Vagina (tissue), 2 donors: ENCODE measurements at regions not wholly inside any gene's neighbourhood (a gene's known extent, or its start where the extent isn't known, plus 50 kb on each side); places are given as distances from the start of the nearest gene placed in this dataset.

Experiments
- DNase-seq, 2 donors: peaks; one replicate each; pipeline ENCODE4 v3.0.0-alpha.2; 2017; ENCODE audit errors: extremely low spot score in 2 of 2
- H3K27ac ChIP-seq: fragments of 200-600 bp; sonication (generic); one replicate; pipeline ENCODE4 v1.5.1; 2019
- H3K27me3 ChIP-seq: fragments of 200-600 bp; sonication (generic); one replicate; pipeline ENCODE4 v1.5.1; 2019
- H3K36me3 ChIP-seq, 2 donors: fragments of 200-600 bp; sonication (generic); one replicate each; pipeline ENCODE4 v1.5.1; 2017 to 2019
- H3K4me1 ChIP-seq: fragments of 200-600 bp; sonication (generic); one replicate; pipeline ENCODE4 v1.5.1; 2019
- H3K4me3 ChIP-seq, 2 donors: fragments of 200-600 bp; sonication (generic); 1 replicate in 1 of 2; 2 replicates in 1 of 2; pipeline ENCODE4 v1.5.1; 2016 to 2019
- H3K9me3 ChIP-seq: fragments of 200-600 bp; sonication (generic); one replicate; pipeline ENCODE4 v1.5.1; 2019
- CTCF ChIP-seq, 3 experiments: fragments of 450-650 bp in 2 of 3; fragments of 200-600 bp in 1 of 3; sonication (generic) in 1 of 3; IDR thresholded peaks; one replicate each; pipeline ENCODE4 v1.5.1; 2017 to 2019; ENCODE audit warnings: antibody characterized with exemption in 3 of 3, mild to moderate bottlenecking in 2 of 3, moderate library complexity in 2 of 3
- POLR2A ChIP-seq, 2 donors: fragments of 450-650 bp; IDR thresholded peaks; one replicate each; pipeline ENCODE4 v1.6.1; 2017; ENCODE audit warnings: antibody characterized with exemption in 2 of 2, mild to moderate bottlenecking in 2 of 2, moderate library complexity in 2 of 2
- POLR2AphosphoS5 ChIP-seq, 2 donors: sonication (generic); formaldehyde crosslinking; IDR thresholded peaks; one replicate each; pipeline ENCODE4 v1.9.0; 2017; ENCODE audit warnings: antibody characterized with exemption in 2 of 2, mild to moderate bottlenecking in 2 of 2, low read depth in 1 of 2; ENCODE audit not compliant: insufficient read depth in 1 of 2
- intact Hi-C: fragments of 100-400 bp; cut with DNase I; formaldehyde crosslinking; loops from one replicate; pipeline ENCODE4 v1.15.1; 2023

- no peaks in the 10 kb centered on the region for H3K9me3 ChIP-seq
- H3K36me3 ChIP-seq, result no peaks in the 10 kb centered on the region
- no peaks in the 10 kb centered on the region for H3K4me1 ChIP-seq
- TF ChIP-seq POLR2AphosphoS5 (IDR thresholded peaks at IDR 0.05; ENCODE audit: insufficient read depth in 1 of 2, low read depth in 1 of 2) (no peak), POLR2A (IDR thresholded peaks at IDR 0.05) (no peak), CTCF (IDR thresholded peaks at IDR 0.05) (no peak)
- no peak for DNase-seq
- intact Hi-C loops, result no loop called here
- no peaks in the 10 kb centered on the region for H3K27me3 ChIP-seq
- no peak overlapping the region for H3K27ac ChIP-seq
- no peak overlapping the region for H3K4me3 ChIP-seq
Measured at GRCh38 chr13:65965501-65965900, 1264.6 kb downstream of the PCDH9 start.

- Histone ChIP-seq H3K4me1 (no peaks in the 10 kb centered on the region), H3K36me3 (no peaks in the 10 kb centered on the region), H3K9me3 (no peaks in the 10 kb centered on the region), H3K27me3 (no peaks in the 10 kb centered on the region), H3K27ac (no peak overlapping the region), H3K4me3 (no peak overlapping the region)
- no peak for TF ChIP-seq CTCF (IDR thresholded peaks at IDR 0.05)
- TF ChIP-seq POLR2AphosphoS5 (IDR thresholded peaks at IDR 0.05; ENCODE audit: insufficient read depth in 1 of 2, low read depth in 1 of 2), result no peak
- no peak for TF ChIP-seq POLR2A (IDR thresholded peaks at IDR 0.05)
- intact Hi-C loops, result no loop called here
- DNase-seq, result no peak
Measured at GRCh38 chr13:65964672-65965071, 1265.5 kb downstream of the PCDH9 start.

GRCh38 chr13:65959305-65959704 is 1270.8 kb downstream of the PCDH9 start:
- no peaks in the 10 kb centered on the region for H3K9me3 ChIP-seq
- H3K27ac ChIP-seq, result no peak overlapping the region
- H3K27me3 ChIP-seq, result no peaks in the 10 kb centered on the region
- H3K36me3 ChIP-seq, result no peaks in the 10 kb centered on the region
- no peak for DNase-seq
- H3K4me3 ChIP-seq, result no peak overlapping the region
- intact Hi-C loops, result no loop called here
- TF ChIP-seq POLR2A (IDR thresholded peaks at IDR 0.05), result no peak
- no peak for TF ChIP-seq POLR2AphosphoS5 (IDR thresholded peaks at IDR 0.05; ENCODE audit: insufficient read depth in 1 of 2, low read depth in 1 of 2)
- no peak for TF ChIP-seq CTCF (IDR thresholded peaks at IDR 0.05)
- H3K4me1 ChIP-seq, result no peaks in the 10 kb centered on the region

GRCh38 chr13:65946387-65946786 is 1283.7 kb downstream of the PCDH9 start:
- TF ChIP-seq POLR2AphosphoS5 (IDR thresholded peaks at IDR 0.05; ENCODE audit: insufficient read depth in 1 of 2, low read depth in 1 of 2) (no peak), CTCF (IDR thresholded peaks at IDR 0.05) (no peak), POLR2A (IDR thresholded peaks at IDR 0.05) (no peak)
- no peak overlapping the region for H3K27ac ChIP-seq
- H3K9me3 ChIP-seq, result no peaks in the 10 kb centered on the region
- no peaks in the 10 kb centered on the region for H3K4me1 ChIP-seq
- no peaks in the 10 kb centered on the region for H3K36me3 ChIP-seq
- H3K27me3 ChIP-seq, result no peaks in the 10 kb centered on the region
- intact Hi-C loops, result no loop called here
- no peak for DNase-seq
- H3K4me3 ChIP-seq, result no peak overlapping the region

GRCh38 chr13:65943708-65944107 is 1286.4 kb downstream of the PCDH9 start:
- H3K27me3 ChIP-seq, result no peaks in the 10 kb centered on the region
- no peaks in the 10 kb centered on the region for H3K4me1 ChIP-seq
- TF ChIP-seq CTCF (IDR thresholded peaks at IDR 0.05) (no peak), POLR2AphosphoS5 (IDR thresholded peaks at IDR 0.05; ENCODE audit: insufficient read depth in 1 of 2, low read depth in 1 of 2) (no peak), POLR2A (IDR thresholded peaks at IDR 0.05) (no peak)
- no peaks in the 10 kb centered on the region for H3K9me3 ChIP-seq
- intact Hi-C loops, result no loop called here
- H3K27ac ChIP-seq, result no peak overlapping the region
- DNase-seq, result no peak
- no peak overlapping the region for H3K4me3 ChIP-seq
- H3K36me3 ChIP-seq, result no peaks in the 10 kb centered on the region
